ENCODE measurements at regions not wholly inside any gene's neighbourhood (a gene's known extent, or its start where the extent isn't known, plus 50 kb on each side); places are given as distances from the start of the nearest gene placed in this dataset.

DNA sequence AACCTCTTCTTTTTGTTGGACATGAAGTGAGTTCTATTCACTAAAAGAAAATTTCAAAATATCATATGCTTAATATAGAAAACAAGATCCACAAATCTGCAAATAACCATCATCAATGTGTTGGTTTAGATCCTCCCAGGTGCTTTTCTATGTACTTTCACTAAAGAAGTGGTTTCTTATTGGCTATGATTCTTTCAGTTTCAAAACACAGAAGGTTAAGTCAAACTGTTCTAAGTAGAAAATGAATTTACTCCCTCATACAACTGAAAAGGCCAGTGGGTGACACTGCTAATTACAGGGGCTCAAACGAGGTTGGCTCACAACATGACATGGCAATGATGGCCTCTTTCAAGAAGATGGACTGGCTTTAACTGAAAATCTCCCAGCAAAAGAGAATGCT lies 111.7 kb downstream of the GALR1 start:
- TF ChIP-seq, protein P1, sequence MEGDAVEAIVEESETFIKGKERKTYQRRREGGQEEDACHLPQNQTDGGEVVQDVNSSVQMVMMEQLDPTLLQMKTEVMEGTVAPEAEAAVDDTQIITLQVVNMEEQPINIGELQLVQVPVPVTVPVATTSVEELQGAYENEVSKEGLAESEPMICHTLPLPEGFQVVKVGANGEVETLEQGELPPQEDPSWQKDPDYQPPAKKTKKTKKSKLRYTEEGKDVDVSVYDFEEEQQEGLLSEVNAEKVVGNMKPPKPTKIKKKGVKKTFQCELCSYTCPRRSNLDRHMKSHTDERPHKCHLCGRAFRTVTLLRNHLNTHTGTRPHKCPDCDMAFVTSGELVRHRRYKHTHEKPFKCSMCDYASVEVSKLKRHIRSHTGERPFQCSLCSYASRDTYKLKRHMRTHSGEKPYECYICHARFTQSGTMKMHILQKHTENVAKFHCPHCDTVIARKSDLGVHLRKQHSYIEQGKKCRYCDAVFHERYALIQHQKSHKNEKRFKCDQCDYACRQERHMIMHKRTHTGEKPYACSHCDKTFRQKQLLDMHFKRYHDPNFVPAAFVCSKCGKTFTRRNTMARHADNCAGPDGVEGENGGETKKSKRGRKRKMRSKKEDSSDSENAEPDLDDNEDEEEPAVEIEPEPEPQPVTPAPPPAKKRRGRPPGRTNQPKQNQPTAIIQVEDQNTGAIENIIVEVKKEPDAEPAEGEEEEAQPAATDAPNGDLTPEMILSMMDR (IDR thresholded peaks at IDR 0.05) = no peak
- Histone ChIP-seq H3K9me3 (replicated peaks in 1 of 2; ENCODE audit: control insufficient read depth in 1 of 2, insufficient read depth in 1 of 2, low read length in 2 of 2) (peaks cover 0 to 4% of the 10 kb centered on the region in 2 donors), H3K79me2 (ENCODE audit: insufficient read depth, low read length) (no peaks in the 10 kb centered on the region), H3K4me2 (replicated peaks; ENCODE audit: extremely low read depth, low read length, poor library complexity, severe bottlenecking) (no peak overlapping the region), H3K4me3 (replicated peaks in 1 of 3; ENCODE audit: low read depth in 2 of 3, low read length in 3 of 3) (no peak overlapping the region), H3K9ac (ENCODE audit: insufficient read depth, low read length, poor library complexity, severe bottlenecking) (no peak overlapping the region), H3K36me3 (replicated peaks in 1 of 2; ENCODE audit: control insufficient read depth in 1 of 2, insufficient read depth in 2 of 2, low read length in 2 of 2) (no peaks in the 10 kb centered on the region), H3K27ac (ENCODE audit: low read depth in 1 of 2, low read length in 2 of 2) (no peak overlapping the region), H3K4me1 (ENCODE audit: control insufficient read depth in 1 of 2, insufficient read depth in 2 of 2, low read length in 2 of 2) (no peaks in the 10 kb centered on the region), H2AFZ (ENCODE audit: insufficient read depth, low read depth, low read length, poor library complexity, severe bottlenecking) (no peak overlapping the region), H3K27me3 (ENCODE audit: control insufficient read depth in 2 of 2, insufficient read depth in 2 of 2, low read length in 2 of 2) (no peaks in the 10 kb centered on the region), H4K20me1 (ENCODE audit: insufficient read depth, low read length) (no peaks in the 10 kb centered on the region)
- intact Hi-C loops (cut with micrococcal nuclease) = no loop called here
- no peak for DNase-seq
- Mint-ChIP-seq H3K4me3 (no peak overlapping the region), H3K36me3 (no peaks in the 10 kb centered on the region), H3K27ac (no peak overlapping the region), H3K9me3 (peaks cover 3 to 14% (median 5%) of the 10 kb centered on the region in 7 donors), H3K27me3 (ENCODE audit: low read depth in 3 of 3) (no peaks in the 10 kb centered on the region), H3K4me1 (no peaks in the 10 kb centered on the region)
- 63% methylated on average over 1 of the region's 1 CpG for WGBS (ENCODE audit: insufficient coverage)

DNA sequence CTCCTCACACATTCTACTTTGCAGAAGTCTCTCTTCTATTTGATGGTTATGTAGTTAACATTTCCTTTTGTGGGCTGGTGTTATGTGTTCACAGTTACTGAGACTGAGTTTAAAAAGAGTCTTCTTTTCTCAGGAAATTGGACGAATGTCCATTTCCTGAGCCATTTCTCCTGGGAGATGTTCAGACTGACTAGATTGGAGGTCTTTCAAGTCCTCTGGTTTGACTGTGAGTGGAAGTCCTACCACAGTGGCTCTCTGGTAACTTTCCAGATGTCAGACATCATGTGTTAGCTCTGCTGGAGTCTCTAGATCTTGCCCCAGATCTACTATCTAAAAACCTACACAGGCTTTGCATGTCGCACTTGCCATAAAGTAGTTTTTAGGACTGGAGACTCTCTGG lies 116.0 kb downstream of the GALR1 start:
- no peaks in the 10 kb centered on the region for H3K4me1 Mint-ChIP-seq
- peaks cover 11 to 29% (median 19%) of the 10 kb centered on the region in 7 donors for H3K9me3 Mint-ChIP-seq
- H3K79me2 ChIP-seq (ENCODE audit: insufficient read depth, low read length) = no peaks in the 10 kb centered on the region
- no peak overlapping the region for H3K4me2 ChIP-seq (replicated peaks; ENCODE audit: extremely low read depth, low read length, poor library complexity, severe bottlenecking)
- H3K4me3 Mint-ChIP-seq = no peak overlapping the region
- TF ChIP-seq, protein P1 (IDR thresholded peaks at IDR 0.05) = no peak
- H3K4me1 ChIP-seq (ENCODE audit: control insufficient read depth in 1 of 2, insufficient read depth in 2 of 2, low read length in 2 of 2) = no peaks in the 10 kb centered on the region
- no peak overlapping the region for H3K27ac ChIP-seq (ENCODE audit: low read depth in 1 of 2, low read length in 2 of 2)
- H3K36me3 Mint-ChIP-seq = no peaks in the 10 kb centered on the region
- DNase-seq = no peak
- H2AFZ ChIP-seq (ENCODE audit: insufficient read depth, low read depth, low read length, poor library complexity, severe bottlenecking) = no peak overlapping the region
- no peak overlapping the region for H3K9ac ChIP-seq (ENCODE audit: insufficient read depth, low read length, poor library complexity, severe bottlenecking)
- no peaks in the 10 kb centered on the region for H4K20me1 ChIP-seq (ENCODE audit: insufficient read depth, low read length)
- intact Hi-C loops (cut with micrococcal nuclease) = no loop called here
- 44% methylated on average over 1 of the region's 2 CpGs for WGBS (ENCODE audit: insufficient coverage)
- peaks cover 13 to 18% of the 10 kb centered on the region in 2 donors for H3K9me3 ChIP-seq (replicated peaks in 1 of 2; ENCODE audit: control insufficient read depth in 1 of 2, insufficient read depth in 1 of 2, low read length in 2 of 2)
- H3K27me3 ChIP-seq (ENCODE audit: control insufficient read depth in 2 of 2, insufficient read depth in 2 of 2, low read length in 2 of 2) = no peaks in the 10 kb centered on the region
- H3K27me3 Mint-ChIP-seq (ENCODE audit: low read depth in 3 of 3) = peaks cover 2 to 6% (median 2%) of the 10 kb centered on the region in 3 donors
- no peak overlapping the region for H3K4me3 ChIP-seq (replicated peaks in 1 of 3; ENCODE audit: low read depth in 2 of 3, low read length in 3 of 3)
- H3K36me3 ChIP-seq (replicated peaks in 1 of 2; ENCODE audit: control insufficient read depth in 1 of 2, insufficient read depth in 2 of 2, low read length in 2 of 2) = no peaks in the 10 kb centered on the region
- no peak overlapping the region for H3K27ac Mint-ChIP-seq
